Spleen (tissue), 11 donors: ENCODE measurements at regions not wholly inside any gene's neighbourhood (a gene's known extent, or its start where the extent isn't known, plus 50 kb on each side); places are given as distances from the start of the nearest gene placed in this dataset.
"Not testable (repeated sequence)": the region's sequence is repeated elsewhere in the genome, so short reads cannot be mapped to it uniquely, and the experiment has no call there.

Experiments used
- DNase-seq: peaks from one replicate; pipeline ENCODE4 v3.0.0-alpha.2; 2020
- H3K27ac ChIP-seq, 8 donors: fragments of 200-600 bp; sonication (generic) in 7 of 8; 1 replicate in 4 of 8; 2 replicates in 4 of 8; pipeline versions ENCODE4 v1.5.0 to v1.8.0; 2016 to 2021; ENCODE audit warnings: inconsistent platforms in 4 of 8, mild to moderate bottlenecking in 4 of 8, moderate library complexity in 1 of 8
- H3K27me3 ChIP-seq, 7 donors: fragments of 200-600 bp; sonication (generic) in 6 of 7; replicated peaks in 1 of 7; 1 replicate in 4 of 7; 2 replicates in 3 of 7; pipeline versions ENCODE4 v1.5.0 to v1.8.0; 2016 to 2021; ENCODE audit warnings: inconsistent platforms in 3 of 7, mild to moderate bottlenecking in 1 of 7
- H3K36me3 ChIP-seq, 6 donors: fragments of 200-600 bp; sonication (generic) in 5 of 6; 1 replicate in 4 of 6; 2 replicates in 2 of 6; pipeline versions ENCODE4 v1.5.0 to v1.8.0; 2016 to 2021; ENCODE audit warnings: inconsistent platforms in 2 of 6
- H3K4me1 ChIP-seq, 6 donors: fragments of 200-600 bp; sonication (generic) in 5 of 6; 1 replicate in 3 of 6; 2 replicates in 3 of 6; pipeline versions ENCODE4 v1.5.0 to v1.8.0; 2016 to 2021; ENCODE audit warnings: inconsistent platforms in 3 of 6
- H3K4me3 ChIP-seq, 8 donors: fragments of 200-600 bp; sonication (generic) in 7 of 8; 1 replicate in 4 of 8; 2 replicates in 4 of 8; pipeline versions ENCODE4 v1.5.0 to v1.8.0; 2016 to 2021; ENCODE audit warnings: inconsistent platforms in 4 of 8, mild to moderate bottlenecking in 4 of 8, moderate library complexity in 2 of 8
- H3K9me3 ChIP-seq, 8 donors: fragments of 200-600 bp; sonication (generic) in 7 of 8; 1 replicate in 4 of 8; 2 replicates in 4 of 8; pipeline versions ENCODE4 v1.5.0 to v1.8.0; 2016 to 2021; ENCODE audit warnings: inconsistent platforms in 4 of 8
- CTCF ChIP-seq, 11 experiments: fragments of 200-600 bp in 7 of 11; fragments of 450-650 bp in 4 of 11; sonication (generic) in 4 of 11; IDR thresholded peaks in 8 of 11; conservative IDR thresholded peaks in 3 of 11; 1 replicate in 7 of 11; 2 replicates in 4 of 11; pipeline versions ENCODE4 v1.4.0 to v1.8.0; 2016 to 2021; ENCODE audit warnings: antibody characterized with exemption in 11 of 11, inconsistent platforms in 4 of 11, mild to moderate bottlenecking in 1 of 11
- POLR2A ChIP-seq, 3 donors: fragments of 450-650 bp; IDR thresholded peaks; one replicate each; pipeline ENCODE4 v1.5.1; 2017; ENCODE audit warnings: antibody characterized with exemption in 3 of 3, mild to moderate bottlenecking in 1 of 3
- POLR2AphosphoS5 ChIP-seq, 3 donors: sonication (generic); formaldehyde crosslinking; IDR thresholded peaks; one replicate each; pipeline ENCODE4 v1.5.1; 2017; ENCODE audit warnings: antibody characterized with exemption in 3 of 3
- WGBS, 5 donors: extraction: QIAGEN DNeasy Blood & Tissue Kit in 3 of 5; methylation state at CpG; one replicate each; pipeline versions ENCODE4 v1.1.5 to v1.1.7; 2013 to 2018; 5-methylcytosine and 5-hydroxymethylcytosine counted together
- intact Hi-C: fragments of 100-400 bp; cut with DNase I; formaldehyde crosslinking; loops from one replicate; pipeline ENCODE4 v1.15.0; 2023; ENCODE audit warnings: low total_unique reads
- donor health status: healthy with polysubstance abuse.
- donor health status: DM: no; HTN: no; CAD: no; lungs with moderate emphysema.
- donor health status: DM: no; HTN: no; CAD: no.
- donor health status: Bipolar disorder and iron deficiency.
- donor health status: healthy.
- donor health status: DM: no; HTN: no; CAD: no.
- donor health status: DM: yes; HTN: yes; CAD: no.

DNA sequence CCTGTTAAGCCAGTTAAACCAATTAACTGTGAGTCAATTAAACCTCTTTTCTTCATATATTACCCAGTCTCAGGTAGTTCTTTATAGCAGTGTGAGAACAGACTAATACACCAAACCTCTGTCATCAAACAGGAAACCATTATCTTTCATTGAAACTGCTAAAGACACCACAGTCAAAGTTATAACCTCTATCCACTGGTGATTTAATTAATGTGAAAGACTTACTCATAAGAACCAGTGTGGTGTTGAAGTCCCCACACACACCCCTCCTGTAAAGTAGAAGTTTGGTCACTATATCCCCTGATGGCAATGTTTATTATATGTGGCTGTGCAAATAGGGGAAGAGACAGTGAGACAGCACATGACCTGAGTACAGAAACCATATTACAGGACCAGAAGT is 228.1 kb downstream of the NEBL start:
- intact Hi-C loops: no loop called here
- no peaks in the 10 kb centered on the region for H3K27me3 ChIP-seq
- TF ChIP-seq POLR2A (IDR thresholded peaks at IDR 0.05) (no peak), POLR2AphosphoS5 (IDR thresholded peaks at IDR 0.05) (no peak), CTCF (IDR thresholded peaks at IDR 0.05 in 8 of 11, conservative IDR thresholded peaks at IDR 0.05 in 3 of 11) (no peak)
- no peak overlapping the region for H3K27ac ChIP-seq
- H3K9me3 ChIP-seq: no peaks in the 10 kb centered on the region
- no peak overlapping the region for H3K4me3 ChIP-seq
- H3K36me3 ChIP-seq: no peaks in the 10 kb centered on the region
- no peak for DNase-seq
- H3K4me1 ChIP-seq: no peaks in the 10 kb centered on the region

DNA sequence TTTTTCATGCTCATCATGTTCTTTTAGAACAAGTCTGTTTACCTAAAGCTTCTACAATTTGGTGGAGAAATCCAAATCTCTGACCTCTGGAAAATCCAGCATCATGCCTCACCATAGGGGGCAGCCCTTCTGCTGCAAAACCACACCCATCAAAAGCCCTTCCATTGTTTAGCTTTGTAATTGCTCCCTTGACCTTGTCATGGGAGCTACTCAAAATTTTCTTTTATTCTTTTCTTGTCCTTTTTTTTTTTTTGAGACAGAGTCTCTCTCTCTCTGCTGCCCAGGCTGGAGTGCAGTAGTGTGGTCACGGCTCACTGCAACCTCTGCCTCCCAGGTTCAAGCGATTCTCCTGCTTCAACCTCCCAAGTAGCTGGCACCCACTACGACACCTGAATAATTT is 234.4 kb downstream of the NEBL start:
- TF ChIP-seq CTCF (IDR thresholded peaks at IDR 0.05 in 8 of 11, conservative IDR thresholded peaks at IDR 0.05 in 3 of 11): no peak
- no peak for TF ChIP-seq POLR2AphosphoS5 (IDR thresholded peaks at IDR 0.05)
- TF ChIP-seq POLR2A (IDR thresholded peaks at IDR 0.05): no peak
- 88 to 98% (median 92%) methylated on average over 3 of the region's 3 CpGs for WGBS, 5 donors
- no peaks in the 10 kb centered on the region for H3K36me3 ChIP-seq
- no peak overlapping the region for H3K27ac ChIP-seq
- intact Hi-C loops: no loop called here
- H3K27me3 ChIP-seq: no peaks in the 10 kb centered on the region
- peaks cover 0 to 12% (median 2%) of the 10 kb centered on the region in 8 donors for H3K9me3 ChIP-seq
- DNase-seq: no peak
- H3K4me3 ChIP-seq: no peak overlapping the region
- H3K4me1 ChIP-seq: no peaks in the 10 kb centered on the region

DNA sequence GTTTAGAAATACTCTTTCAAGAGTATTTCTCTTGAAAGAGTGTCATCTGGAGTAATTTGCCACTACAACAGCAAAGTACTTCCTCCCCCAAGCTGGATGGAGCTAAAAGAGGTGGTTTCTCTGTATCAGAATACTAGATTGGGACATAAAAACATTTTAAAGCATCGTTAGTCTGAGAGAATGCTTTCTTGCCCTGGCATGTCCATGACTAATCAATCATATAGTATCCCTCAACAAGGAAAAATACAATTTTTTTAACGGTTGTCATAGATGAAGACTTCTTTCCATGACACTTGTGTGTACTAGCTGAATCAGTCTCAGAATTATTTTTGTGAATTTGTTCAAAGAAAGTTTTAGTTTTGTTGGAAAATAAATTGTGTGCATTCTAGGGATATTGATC is 237.9 kb downstream of the NEBL start:
- H3K9me3 ChIP-seq: peaks cover 0 to 12% (median 2%) of the 10 kb centered on the region in 8 donors
- H3K4me3 ChIP-seq: no peak overlapping the region
- 58 to 75% (median 72%) methylated on average over 2 of the region's 2 CpGs for WGBS, 5 donors
- H3K36me3 ChIP-seq: no peaks in the 10 kb centered on the region
- H3K4me1 ChIP-seq: no peaks in the 10 kb centered on the region
- DNase-seq: no peak
- no peak overlapping the region for H3K27ac ChIP-seq
- TF ChIP-seq POLR2AphosphoS5 (IDR thresholded peaks at IDR 0.05) (no peak), POLR2A (IDR thresholded peaks at IDR 0.05) (no peak), CTCF (IDR thresholded peaks at IDR 0.05 in 8 of 11, conservative IDR thresholded peaks at IDR 0.05 in 3 of 11) (no peak)
- H3K27me3 ChIP-seq: no peaks in the 10 kb centered on the region
- intact Hi-C loops: no loop called here

DNA sequence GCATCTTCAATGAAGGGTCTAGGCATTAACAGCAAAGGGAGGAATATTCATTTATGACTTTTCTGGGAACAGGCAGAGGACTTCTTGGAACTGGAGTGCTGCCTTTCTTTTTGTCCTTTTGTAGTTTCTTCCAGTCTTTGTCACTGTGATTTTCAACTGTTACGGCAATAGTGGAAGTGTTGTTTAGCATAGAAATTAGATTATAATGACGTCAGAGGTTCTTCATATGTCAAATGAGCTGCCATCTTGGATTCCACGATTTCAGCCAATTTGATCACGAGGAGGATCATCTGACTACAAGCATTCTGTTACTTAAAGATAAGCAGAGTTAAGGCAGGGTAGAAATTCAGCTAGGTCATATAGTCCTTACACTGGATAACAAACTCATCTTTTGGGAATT is 239.0 kb downstream of the NEBL start:
- H3K9me3 ChIP-seq: peaks cover 0 to 12% (median 4%) of the 10 kb centered on the region in 8 donors
- 78 to 90% (median 82%) methylated on average over 4 of the region's 4 CpGs for WGBS, 5 donors
- TF ChIP-seq POLR2AphosphoS5 (IDR thresholded peaks at IDR 0.05): no peak
- H3K36me3 ChIP-seq: no peaks in the 10 kb centered on the region
- intact Hi-C loops: no loop called here
- H3K27ac ChIP-seq: no peak overlapping the region
- H3K4me3 ChIP-seq: no peak overlapping the region
- no peak for DNase-seq
- H3K4me1 ChIP-seq: no peaks in the 10 kb centered on the region
- no peaks in the 10 kb centered on the region for H3K27me3 ChIP-seq

GRCh38 chr10:20656886-20657285 is 240.2 kb downstream of the NEBL start:
- TF ChIP-seq POLR2A (IDR thresholded peaks at IDR 0.05) (no peak), POLR2AphosphoS5 (IDR thresholded peaks at IDR 0.05) (no peak), CTCF (IDR thresholded peaks at IDR 0.05 in 8 of 11, conservative IDR thresholded peaks at IDR 0.05 in 3 of 11) (no peak)
- intact Hi-C loops: no loop called here
- no peaks in the 10 kb centered on the region for H3K4me1 ChIP-seq
- 89 to 92% (median 90%) methylated on average over 3 of the region's 3 CpGs for WGBS, 5 donors
- H3K27me3 ChIP-seq: no peaks in the 10 kb centered on the region
- H3K9me3 ChIP-seq: peaks cover 0 to 10% (median 0%) of the 10 kb centered on the region in 8 donors
- H3K27ac ChIP-seq: no peak overlapping the region
- no peaks in the 10 kb centered on the region for H3K36me3 ChIP-seq
- no peak overlapping the region for H3K4me3 ChIP-seq
- DNase-seq: no peak

GRCh38 chr10:20652424-20652823 is 244.7 kb downstream of the NEBL start:
- H3K9me3 ChIP-seq, intact Hi-C loops, H3K27me3 ChIP-seq, H3K27ac ChIP-seq, DNase-seq, H3K4me3 ChIP-seq, H3K36me3 ChIP-seq, H3K4me1 ChIP-seq: not testable (repeated sequence)
- 78 to 95% (median 92%) methylated on average over 5 of the region's 5 CpGs for WGBS, 5 donors
